ENCODE measurements at regions not wholly inside any gene's neighbourhood (a gene's known extent, or its start where the extent isn't known, plus 50 kb on each side); places are given as distances from the start of the nearest gene placed in this dataset.

DNA sequence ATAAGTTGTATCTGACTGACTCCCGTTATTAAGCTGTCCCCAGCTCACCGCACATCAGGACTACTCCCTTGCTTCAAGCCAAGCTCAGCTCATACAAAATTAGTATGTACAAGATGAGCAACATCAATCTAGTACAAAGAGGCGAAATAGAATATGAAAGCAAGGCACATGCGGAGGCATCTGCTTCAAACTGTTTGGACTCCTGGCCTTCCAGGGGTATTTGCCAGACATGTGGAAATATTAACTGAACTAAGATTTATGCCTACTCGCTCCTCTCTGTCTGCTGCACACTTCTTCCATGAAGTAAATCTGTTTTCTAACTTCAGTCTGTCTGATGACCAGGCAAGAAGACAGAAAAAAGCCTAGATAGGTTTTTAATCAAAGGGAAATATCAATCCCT, 499.8 kb downstream of the PID1 start:
- TF ChIP-seq BACH2 (CRISPR knock-in tag; IDR thresholded peaks at IDR 0.05; ENCODE audit: borderline replicate concordance) (no peak), ZFP3 (CRISPR knock-in tag; IDR thresholded peaks at IDR 0.05) (no peak), ISL1 (CRISPR knock-in tag; IDR thresholded peaks at IDR 0.05) (no peak), ARNTL (CRISPR knock-in tag; IDR thresholded peaks at IDR 0.05; ENCODE audit: borderline replicate concordance, low read depth) (no peak), TSHZ2 (CRISPR knock-in tag; IDR thresholded peaks at IDR 0.05) (no peak), ZNF565 (CRISPR knock-in tag; conservative IDR thresholded peaks at IDR 0.05; ENCODE audit: low read depth) (no peak)
- TF ChIP-seq, protein P1, sequence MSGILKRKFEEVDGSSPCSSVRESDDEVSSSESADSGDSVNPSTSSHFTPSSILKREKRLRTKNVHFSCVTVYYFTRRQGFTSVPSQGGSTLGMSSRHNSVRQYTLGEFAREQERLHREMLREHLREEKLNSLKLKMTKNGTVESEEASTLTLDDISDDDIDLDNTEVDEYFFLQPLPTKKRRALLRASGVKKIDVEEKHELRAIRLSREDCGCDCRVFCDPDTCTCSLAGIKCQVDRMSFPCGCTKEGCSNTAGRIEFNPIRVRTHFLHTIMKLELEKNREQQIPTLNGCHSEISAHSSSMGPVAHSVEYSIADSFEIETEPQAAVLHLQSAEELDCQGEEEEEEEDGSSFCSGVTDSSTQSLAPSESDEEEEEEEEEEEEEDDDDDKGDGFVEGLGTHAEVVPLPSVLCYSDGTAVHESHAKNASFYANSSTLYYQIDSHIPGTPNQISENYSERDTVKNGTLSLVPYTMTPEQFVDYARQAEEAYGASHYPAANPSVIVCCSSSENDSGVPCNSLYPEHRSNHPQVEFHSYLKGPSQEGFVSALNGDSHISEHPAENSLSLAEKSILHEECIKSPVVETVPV (CRISPR knock-in tag; IDR thresholded peaks at IDR 0.05): no peak

All from SK-N-SH treated with all-trans-retinoic acid at 6 μM for 48 hours (cell line).